ENCODE measurements at regions not wholly inside any gene's neighbourhood (a gene's known extent, or its start where the extent isn't known, plus 50 kb on each side); places are given as distances from the start of the nearest gene placed in this dataset.
"Not testable (repeated sequence)": the region's sequence is repeated elsewhere in the genome, so short reads cannot be mapped to it uniquely, and the experiment has no call there.

GRCh38 chr6:51121380-51121976, 302.8 kb downstream of the TFAP2B start:
- TF ChIP-seq CTCF, POLR2A (IDR thresholded peaks at IDR 0.05): not testable (repeated sequence)

Data from heart left ventricle (tissue), 13 donors.